ENCODE measurements at regions not wholly inside any gene's neighbourhood (a gene's known extent, or its start where the extent isn't known, plus 50 kb on each side); places are given as distances from the start of the nearest gene placed in this dataset.

DNA sequence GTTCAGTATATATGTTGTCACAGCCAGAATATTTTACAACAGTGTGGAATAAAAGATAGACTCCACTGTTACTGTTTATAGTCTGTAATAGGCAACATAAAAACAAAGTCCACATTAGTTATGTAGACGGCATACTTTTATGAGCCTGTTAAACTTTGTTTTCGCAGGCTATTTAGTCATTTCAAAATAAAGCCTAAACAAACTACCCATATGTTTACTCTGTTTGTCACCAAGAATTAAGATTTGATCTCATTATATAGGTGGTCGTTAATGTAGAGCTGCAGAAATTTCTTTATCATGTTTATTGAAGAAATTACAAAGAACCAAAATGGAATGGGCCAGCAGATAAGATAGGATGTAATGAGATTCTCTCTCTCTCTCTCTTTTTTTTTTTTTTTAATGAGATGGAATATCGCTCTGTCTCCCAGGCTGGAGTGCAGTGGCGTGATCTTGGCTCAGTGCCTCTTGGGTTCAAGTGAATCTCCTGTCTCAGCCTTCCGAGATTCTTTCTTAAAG, 943.8 kb upstream of the SOX9 start:
- intact Hi-C loops (cut with micrococcal nuclease; ENCODE audit: unreplicated experiment): no loop called here
- BruUV-seq (replicated peaks): no TSS peak
- H3K36me3 Mint-ChIP-seq (ENCODE audit: insufficient read depth, unreplicated experiment): no peaks in the 10 kb centered on the region
- H3K9me3 Mint-ChIP-seq (ENCODE audit: low read depth, unreplicated experiment): no peaks in the 10 kb centered on the region
- DNase-seq: no peak
- no peak overlapping the region for H3K27ac Mint-ChIP-seq (ENCODE audit: unreplicated experiment)
- no peaks in the 10 kb centered on the region for H3K27me3 Mint-ChIP-seq (ENCODE audit: unreplicated experiment)
- CTCF ChIA-PET: interaction anchor here (0.7 kb wide), 1 partner anchor 866 kb away, joined by 3 read pairs; no protein-coding TSS in a partner anchor
- TF ChIP-seq, protein P1, sequence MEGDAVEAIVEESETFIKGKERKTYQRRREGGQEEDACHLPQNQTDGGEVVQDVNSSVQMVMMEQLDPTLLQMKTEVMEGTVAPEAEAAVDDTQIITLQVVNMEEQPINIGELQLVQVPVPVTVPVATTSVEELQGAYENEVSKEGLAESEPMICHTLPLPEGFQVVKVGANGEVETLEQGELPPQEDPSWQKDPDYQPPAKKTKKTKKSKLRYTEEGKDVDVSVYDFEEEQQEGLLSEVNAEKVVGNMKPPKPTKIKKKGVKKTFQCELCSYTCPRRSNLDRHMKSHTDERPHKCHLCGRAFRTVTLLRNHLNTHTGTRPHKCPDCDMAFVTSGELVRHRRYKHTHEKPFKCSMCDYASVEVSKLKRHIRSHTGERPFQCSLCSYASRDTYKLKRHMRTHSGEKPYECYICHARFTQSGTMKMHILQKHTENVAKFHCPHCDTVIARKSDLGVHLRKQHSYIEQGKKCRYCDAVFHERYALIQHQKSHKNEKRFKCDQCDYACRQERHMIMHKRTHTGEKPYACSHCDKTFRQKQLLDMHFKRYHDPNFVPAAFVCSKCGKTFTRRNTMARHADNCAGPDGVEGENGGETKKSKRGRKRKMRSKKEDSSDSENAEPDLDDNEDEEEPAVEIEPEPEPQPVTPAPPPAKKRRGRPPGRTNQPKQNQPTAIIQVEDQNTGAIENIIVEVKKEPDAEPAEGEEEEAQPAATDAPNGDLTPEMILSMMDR (IDR thresholded peaks at IDR 0.05; ENCODE audit: unreplicated experiment): no peak
- H3K4me3 Mint-ChIP-seq (ENCODE audit: low read depth, unreplicated experiment): no peak overlapping the region
- H3K4me1 Mint-ChIP-seq (ENCODE audit: low read depth, unreplicated experiment): no peaks in the 10 kb centered on the region

- Mint-ChIP-seq H3K36me3 (ENCODE audit: insufficient read depth, unreplicated experiment) (no peaks in the 10 kb centered on the region), H3K27ac (ENCODE audit: unreplicated experiment) (no peak overlapping the region), H3K4me3 (ENCODE audit: low read depth, unreplicated experiment) (no peak overlapping the region), H3K27me3 (ENCODE audit: unreplicated experiment) (no peaks in the 10 kb centered on the region), H3K9me3 (ENCODE audit: low read depth, unreplicated experiment) (no peaks in the 10 kb centered on the region), H3K4me1 (ENCODE audit: low read depth, unreplicated experiment) (no peaks in the 10 kb centered on the region)
- intact Hi-C loops (cut with micrococcal nuclease; ENCODE audit: unreplicated experiment): no loop called here
- BruUV-seq (replicated peaks): no TSS peak
- no peak for DNase-seq
- TF ChIP-seq, protein P1 (IDR thresholded peaks at IDR 0.05; ENCODE audit: unreplicated experiment): no peak
- CTCF ChIA-PET: no interaction called here
Measured at GRCh38 chr17:71180801-71181385, 939.9 kb upstream of the SOX9 start.

DNA sequence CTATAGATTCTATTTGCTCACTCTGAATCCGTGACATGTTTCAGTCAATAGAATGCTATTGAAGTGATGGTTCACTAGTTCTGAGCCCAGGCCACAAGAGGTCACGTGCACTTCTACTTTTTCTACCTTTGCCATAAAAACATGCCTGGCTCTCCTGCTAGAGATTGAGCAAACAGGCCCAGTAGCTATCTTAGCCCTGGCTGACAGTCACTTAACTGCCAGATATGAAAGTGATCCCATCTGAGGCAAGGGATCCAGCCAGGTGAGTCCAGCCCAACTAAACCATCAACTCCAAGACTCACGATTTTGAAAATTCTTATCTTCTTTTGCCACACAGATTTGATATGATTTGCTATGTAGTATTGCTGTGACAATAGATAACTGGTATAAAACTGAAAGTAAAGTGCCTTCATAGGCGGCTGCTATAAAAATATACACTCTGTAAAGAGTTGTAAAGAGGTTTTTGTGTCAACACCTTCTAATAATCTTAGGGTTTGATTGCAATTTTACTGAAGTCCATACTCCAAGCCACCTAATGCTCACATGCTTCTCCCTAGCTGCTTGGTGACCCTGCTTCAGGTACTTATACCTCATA, 937.7 kb upstream of the SOX9 start:
- CTCF ChIA-PET: no interaction called here
- Mint-ChIP-seq H3K9me3 (ENCODE audit: low read depth, unreplicated experiment) (no peaks in the 10 kb centered on the region), H3K27me3 (ENCODE audit: unreplicated experiment) (no peaks in the 10 kb centered on the region), H3K4me3 (ENCODE audit: low read depth, unreplicated experiment) (no peak overlapping the region), H3K27ac (ENCODE audit: unreplicated experiment) (no peak overlapping the region), H3K36me3 (ENCODE audit: insufficient read depth, unreplicated experiment) (no peaks in the 10 kb centered on the region), H3K4me1 (ENCODE audit: low read depth, unreplicated experiment) (peaks cover 2% of the 10 kb centered on the region)
- no TSS peak for BruUV-seq (replicated peaks)
- DNase-seq: no peak
- TF ChIP-seq, protein P1 (IDR thresholded peaks at IDR 0.05; ENCODE audit: unreplicated experiment): no peak
- intact Hi-C loops (cut with micrococcal nuclease; ENCODE audit: unreplicated experiment): no loop called here

- H3K4me3 Mint-ChIP-seq (ENCODE audit: low read depth, unreplicated experiment): no peak overlapping the region
- H3K27ac Mint-ChIP-seq (ENCODE audit: unreplicated experiment): no peak overlapping the region
- H3K36me3 Mint-ChIP-seq (ENCODE audit: insufficient read depth, unreplicated experiment): no peaks in the 10 kb centered on the region
- CTCF ChIA-PET: no interaction called here
- DNase-seq: no peak
- TF ChIP-seq, protein P1 (IDR thresholded peaks at IDR 0.05; ENCODE audit: unreplicated experiment): no peak
- no peaks in the 10 kb centered on the region for H3K27me3 Mint-ChIP-seq (ENCODE audit: unreplicated experiment)
- no peaks in the 10 kb centered on the region for H3K9me3 Mint-ChIP-seq (ENCODE audit: low read depth, unreplicated experiment)
- H3K4me1 Mint-ChIP-seq (ENCODE audit: low read depth, unreplicated experiment): peaks cover 18% of the 10 kb centered on the region
- intact Hi-C loops (cut with micrococcal nuclease; ENCODE audit: unreplicated experiment): no loop called here
- no TSS peak for BruUV-seq (replicated peaks)
Measured at GRCh38 chr17:71184716-71185115, 936.1 kb upstream of the SOX9 start.
